SK-N-MC (cell line): ENCODE measurements at regions not wholly inside any gene's neighbourhood (a gene's known extent, or its start where the extent isn't known, plus 50 kb on each side); places are given as distances from the start of the nearest gene placed in this dataset.

Source experiments
- DNase-seq: peaks from one replicate; pipeline ENCODE4 v3.0.0-alpha.2; 2011; ENCODE audit warnings: low read depth, low spot score
- H3K27ac ChIP-seq: fragments of 200-600 bp; sonication (generic); 2 replicates; pipeline ENCODE4 v1.5.1; 2016; ENCODE audit warnings: mixed run types
- H3K36me3 ChIP-seq: fragments of 200-600 bp; sonication (generic); 2 replicates; pipeline ENCODE4 v1.6.1; 2017; ENCODE audit warnings: antibody characterized with exemption, low read length, mixed read lengths; ENCODE audit not compliant: insufficient read depth
- H3K4me3 ChIP-seq: fragments of 200-600 bp; sonication (generic); 2 replicates; pipeline ENCODE4 v1.5.1; 2016
- H3K9ac ChIP-seq: fragments of 200-600 bp; sonication (generic); 2 replicates; pipeline ENCODE4 v1.8.0; 2017; ENCODE audit warnings: mixed run types, mixed read lengths; ENCODE audit not compliant: insufficient read length
- H3K9me3 ChIP-seq: fragments of 200-600 bp; sonication (generic); 2 replicates; pipeline ENCODE4 v1.6.1; 2017; ENCODE audit warnings: low read depth, mild to moderate bottlenecking, antibody characterized with exemption, low read length, moderate library complexity, mixed read lengths
- EZH2 ChIP-seq: fragments of 200-600 bp; sonication (generic); IDR thresholded peaks from one replicate; pipeline ENCODE4 v1.6.1; 2017; ENCODE audit warnings: antibody characterized with exemption
- FOXP2 ChIP-seq: optimal IDR thresholded peaks from 2 replicates; pipeline ENCODE3; 2011; ENCODE audit warnings: mild to moderate bottlenecking, moderate library complexity; ENCODE audit not compliant: insufficient read depth; ENCODE audit errors: extremely low read length, control extremely low read depth
- POLR2AphosphoS5 ChIP-seq: IDR thresholded peaks from 2 replicates; pipeline ENCODE4 v1.6.1; 2012; ENCODE audit warnings: mild to moderate bottlenecking, low read depth, low read length, borderline replicate concordance

- TF ChIP-seq FOXP2, result no peak
- TF ChIP-seq POLR2AphosphoS5, result no peak
- no peak for TF ChIP-seq EZH2
- DNase-seq, result no peak
- no peaks in the 10 kb centered on the region for H3K36me3 ChIP-seq
- no peak overlapping the region for H3K9ac ChIP-seq
- H3K27ac ChIP-seq, result no peak overlapping the region
- H3K9me3 ChIP-seq, result no peaks in the 10 kb centered on the region
- no peak overlapping the region for H3K4me3 ChIP-seq
Observed at GRCh38 chr6:95660544-95660943, 83.2 kb downstream of the MANEA start.

- H3K27ac ChIP-seq, result no peak overlapping the region
- TF ChIP-seq POLR2AphosphoS5 (no peak), FOXP2 (no peak), EZH2 (no peak)
- no peak for DNase-seq
Observed at GRCh38 chr6:95670011-95670463, 92.7 kb downstream of the MANEA start.

GRCh38 chr6:95676011-95676628, 98.8 kb downstream of the MANEA start:
- Histone ChIP-seq H3K9ac (no peak overlapping the region), H3K36me3 (no peaks in the 10 kb centered on the region), H3K27ac (no peak overlapping the region), H3K9me3 (no peaks in the 10 kb centered on the region), H3K4me3 (no peak overlapping the region)
- TF ChIP-seq FOXP2 (no peak), EZH2 (no peak), POLR2AphosphoS5 (no peak)
- no peak for DNase-seq

More at GRCh38 chr6:95670011-95670463, 92.7 kb downstream of the MANEA start:
- H3K36me3 ChIP-seq, result no peaks in the 10 kb centered on the region
- no peaks in the 10 kb centered on the region for H3K9me3 ChIP-seq
- H3K9ac ChIP-seq, result no peak overlapping the region
- H3K4me3 ChIP-seq, result no peak overlapping the region

GRCh38 chr6:95679981-95680380, 102.6 kb downstream of the MANEA start:
- H3K4me3 ChIP-seq, result no peak overlapping the region
- no peak overlapping the region for H3K27ac ChIP-seq
- no peaks in the 10 kb centered on the region for H3K36me3 ChIP-seq
- no peaks in the 10 kb centered on the region for H3K9me3 ChIP-seq
- TF ChIP-seq EZH2 (no peak), POLR2AphosphoS5 (no peak), FOXP2 (no peak)
- H3K9ac ChIP-seq, result no peak overlapping the region
- no peak for DNase-seq

- no peak for DNase-seq
- Histone ChIP-seq H3K36me3 (no peaks in the 10 kb centered on the region), H3K9me3 (no peaks in the 10 kb centered on the region), H3K9ac (no peak overlapping the region), H3K27ac (no peak overlapping the region), H3K4me3 (no peak overlapping the region)
- TF ChIP-seq FOXP2, result no peak
- no peak for TF ChIP-seq POLR2AphosphoS5
- TF ChIP-seq EZH2, result no peak
Observed at GRCh38 chr6:95681736-95682135, 104.4 kb downstream of the MANEA start.

GRCh38 chr6:95682476-95682875, 105.1 kb downstream of the MANEA start:
- no peaks in the 10 kb centered on the region for H3K36me3 ChIP-seq
- H3K9ac ChIP-seq, result no peak overlapping the region

GRCh38 chr6:95685822-95686221, 108.5 kb downstream of the MANEA start:
- no peak overlapping the region for H3K4me3 ChIP-seq
- H3K9me3 ChIP-seq, result no peaks in the 10 kb centered on the region
- no peak overlapping the region for H3K9ac ChIP-seq
- no peak for TF ChIP-seq POLR2AphosphoS5
- TF ChIP-seq EZH2, result no peak
- TF ChIP-seq FOXP2, result no peak
- H3K27ac ChIP-seq, result no peak overlapping the region
- no peak for DNase-seq
- H3K36me3 ChIP-seq, result no peaks in the 10 kb centered on the region

More at GRCh38 chr6:95682476-95682875, 105.1 kb downstream of the MANEA start:
- no peak overlapping the region for H3K4me3 ChIP-seq
- no peak overlapping the region for H3K27ac ChIP-seq
- no peak for DNase-seq
- TF ChIP-seq FOXP2 (no peak), EZH2 (no peak), POLR2AphosphoS5 (no peak)
- no peaks in the 10 kb centered on the region for H3K9me3 ChIP-seq

DNA sequence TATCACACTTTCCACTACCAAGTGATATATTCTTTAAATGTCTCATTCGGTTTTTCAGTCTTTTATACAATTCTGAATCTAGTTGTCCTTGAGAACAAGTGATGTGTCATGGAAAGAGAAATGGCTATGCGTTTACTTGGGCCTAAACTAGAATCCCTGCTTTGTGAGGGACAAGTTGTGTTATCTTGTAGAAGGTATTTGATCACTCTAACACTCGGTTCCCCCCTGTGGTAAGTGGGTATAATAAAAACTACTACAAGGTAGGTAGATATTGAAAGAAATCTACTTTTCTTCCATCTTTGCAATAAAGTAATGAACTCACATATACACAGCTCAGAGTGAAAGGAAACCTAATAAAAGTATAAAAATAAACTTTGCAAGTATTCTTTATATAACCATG, 108.9 kb downstream of the MANEA start:
- no peak for DNase-seq
- H3K9me3 ChIP-seq, result no peaks in the 10 kb centered on the region
- no peaks in the 10 kb centered on the region for H3K36me3 ChIP-seq
- no peak for TF ChIP-seq FOXP2
- no peak for TF ChIP-seq EZH2
- TF ChIP-seq POLR2AphosphoS5, result no peak
- H3K27ac ChIP-seq, result no peak overlapping the region
- H3K4me3 ChIP-seq, result no peak overlapping the region
- no peak overlapping the region for H3K9ac ChIP-seq

- Histone ChIP-seq H3K9ac (no peak overlapping the region), H3K4me3 (no peak overlapping the region), H3K9me3 (no peaks in the 10 kb centered on the region), H3K27ac (no peak overlapping the region), H3K36me3 (no peaks in the 10 kb centered on the region)
- no peak for TF ChIP-seq EZH2
- no peak for DNase-seq
Observed at GRCh38 chr6:95686895-95687294, 109.6 kb downstream of the MANEA start.
